HCT116 (cell line): ENCODE measurements at regions not wholly inside any gene's neighbourhood (a gene's known extent, or its start where the extent isn't known, plus 50 kb on each side); places are given as distances from the start of the nearest gene placed in this dataset.

ENCODE experiments used
- ATAC-seq: fragments of 200-7000 bp; cut with Tn5 transposase; 2 replicates; pipeline ENCODE4 v1.9.1; 2020; ENCODE audit warnings: mild to moderate bottlenecking, moderate library complexity
- BruUV-seq: library from RNA; stranded (reverse); fragments of 400-500 nt; replicated peaks from 2 replicates; lab custom pipeline; 2021; lab: Mats Ljungman, UMichigan
- CTCF ChIA-PET: fragments of 300-600 bp; sonication (Branson Sonifier 250); formaldehyde crosslinking; loops from one replicate; lab custom pipeline; 2021; ENCODE audit warnings: antibody characterized with exemption; lab: Charles Lee
- POLR2A ChIA-PET: fragments of 300-600, 350-600 bp; sonication (Branson Sonifier 250); formaldehyde crosslinking; loops from one replicate; lab custom pipeline; 2021; ENCODE audit warnings: antibody characterized with exemption; lab: Charles Lee
- RAD21 ChIA-PET, 2 experiments: fragments of 300-600 bp; sonication (Branson Sonifier 250); formaldehyde crosslinking; loops; one replicate each; lab custom pipeline; 2023; ENCODE audit warnings: low total read pairs in 2 of 2; ENCODE audit not compliant: uncharacterized antibody in 2 of 2, unreplicated experiment in 2 of 2, low non-redundant PET in 1 of 2; lab: Charles Lee
- DNase-seq: peaks from one replicate; pipeline ENCODE4 v3.0.0-alpha.2; 2010; ENCODE audit warnings: low read depth, low spot score
- H2AFZ ChIP-seq: fragments of 200-600 bp; shearing (Covaris generic), sonication (generic); 2 replicates; pipeline ENCODE4 v1.6.1; 2017; ENCODE audit warnings: low read depth, mixed run types, mixed read lengths, antibody characterized with exemption, low read length; ENCODE audit not compliant: poor library complexity, severe bottlenecking
- H3K27ac ChIP-seq: 2 replicates; pipeline ENCODE4 v1.5.1; 2012; ENCODE audit warnings: low read depth, low read length
- H3K27me3 ChIP-seq: fragments of 200-600 bp; sonication (generic); 2 replicates; pipeline ENCODE4 v1.6.1; 2016; ENCODE audit warnings: mixed run types, low read length, mixed read lengths; ENCODE audit not compliant: insufficient read depth
- H3K36me3 ChIP-seq, 2 experiments: fragments of 200-500 bp in 1 of 2; fragments of 200-600 bp in 1 of 2; sonication (Bioruptor generic) in 1 of 2; sonication (generic) in 1 of 2; 2 replicates each; pipeline versions ENCODE4 v1.5.1 to v1.6.1; 2014 to 2016; ENCODE audit warnings: low read length in 2 of 2, inconsistent platforms in 1 of 2, mixed read lengths in 1 of 2, mixed run types in 1 of 2; ENCODE audit not compliant: insufficient read depth in 2 of 2, control insufficient read depth in 1 of 2
- H3K4me1 ChIP-seq, 2 experiments: fragments of 200-600 bp in 1 of 2; sonication (generic) in 1 of 2; 2 replicates each; pipeline versions ENCODE4 v1.5.1 to v1.6.1; 2012 to 2017; ENCODE audit warnings: low read length in 2 of 2, inconsistent platforms in 1 of 2, mild to moderate bottlenecking in 1 of 2, mixed read lengths in 1 of 2, mixed run types in 1 of 2, moderate library complexity in 1 of 2; ENCODE audit not compliant: insufficient read depth in 2 of 2, control insufficient read depth in 1 of 2
- H3K4me2 ChIP-seq: fragments of 200-600 bp; sonication (generic); 2 replicates; pipeline ENCODE4 v1.6.1; 2017; ENCODE audit warnings: mixed run types, low read length, mixed read lengths
- H3K4me3 ChIP-seq, 2 experiments: fragments of 200-600 bp in 1 of 2; sonication (generic) in 1 of 2; replicated peaks in 1 of 2; 2 replicates each; pipeline ENCODE4 v1.5.1; 2011 to 2016; ENCODE audit warnings: low read length in 2 of 2, control low read depth in 1 of 2, low read depth in 1 of 2, mild to moderate bottlenecking in 1 of 2, mixed read lengths in 1 of 2, mixed run types in 1 of 2
- H3K79me2 ChIP-seq: fragments of 200-600 bp; sonication (generic); 2 replicates; pipeline ENCODE4 v1.6.1; 2017; ENCODE audit warnings: mild to moderate bottlenecking, mixed run types, low read length, moderate library complexity, mixed read lengths; ENCODE audit not compliant: insufficient read depth
- H3K9ac ChIP-seq: fragments of 200-600 bp; sonication (generic); 2 replicates; pipeline ENCODE4 v1.6.1; 2016; ENCODE audit warnings: low read length, mixed read lengths
- H3K9me2 ChIP-seq: fragments of 200-600 bp; sonication (generic), shearing (Covaris generic); 2 replicates; pipeline ENCODE4 v1.6.1; 2017; ENCODE audit warnings: mixed run types, mild to moderate bottlenecking, moderate library complexity; ENCODE audit not compliant: insufficient read depth
- H3K9me3 ChIP-seq, 2 experiments: fragments of 200-500 bp in 1 of 2; fragments of 200-600 bp in 1 of 2; sonication (Bioruptor generic) in 1 of 2; sonication (generic) in 1 of 2; 2 replicates each; pipeline ENCODE4 v1.6.1; 2014 to 2017; ENCODE audit warnings: low read length in 2 of 2, mixed read lengths in 2 of 2, inconsistent platforms in 1 of 2, low read depth in 1 of 2, mild to moderate bottlenecking in 1 of 2, mixed run types in 1 of 2, moderate library complexity in 1 of 2; ENCODE audit not compliant: control insufficient read depth in 1 of 2, insufficient read depth in 1 of 2
- H4K20me1 ChIP-seq: fragments of 200-600 bp; sonication (generic), shearing (Covaris generic); 2 replicates; pipeline ENCODE4 v1.6.1; 2017; ENCODE audit warnings: mixed run types, mild to moderate bottlenecking, moderate library complexity; ENCODE audit not compliant: insufficient read depth
- CBX3 ChIP-seq: IDR thresholded peaks from 2 replicates; pipeline ENCODE4 v1.6.1; 2012; ENCODE audit warnings: low read depth
- CEBPB ChIP-seq: IDR thresholded peaks from 2 replicates; pipeline ENCODE4 v1.6.1; 2012; ENCODE audit warnings: low read depth
- EZH2 ChIP-seq: fragments of 200-600 bp; sonication (generic); IDR thresholded peaks from 2 replicates; pipeline ENCODE4 v1.6.1; 2017; ENCODE audit warnings: antibody characterized with exemption, mixed run types
- JUND ChIP-seq: IDR thresholded peaks from 2 replicates; pipeline ENCODE4 v1.6.1; 2012
- POLR2AphosphoS5 ChIP-seq: IDR thresholded peaks from 2 replicates; pipeline ENCODE4 v1.6.1; 2011; ENCODE audit warnings: mild to moderate bottlenecking, low read depth, low read length, moderate library complexity
- SRF ChIP-seq: IDR thresholded peaks from 2 replicates; pipeline ENCODE4 v1.6.1; 2012; ENCODE audit warnings: low read depth
- YY1 ChIP-seq: IDR thresholded peaks from 2 replicates; pipeline ENCODE4 v1.6.1; 2011; ENCODE audit warnings: low read length, low read depth, moderate library complexity, mild to moderate bottlenecking; ENCODE audit not compliant: insufficient replicate concordance; ENCODE audit errors: extremely low read depth
- ZFX ChIP-seq: fragments of 450-650 bp; IDR thresholded peaks from 2 replicates; pipeline ENCODE4 v1.6.1; 2017
- intact Hi-C: fragments of 100-400 bp; cut with micrococcal nuclease; formaldehyde crosslinking; loops from 2 replicates; pipeline ENCODE4 v1.10.0; 2022
- TF ChIP-seq, protein P1 (sequence below): IDR thresholded peaks from 2 replicates; pipeline ENCODE4 v1.6.1; 2012; ENCODE audit warnings: low read depth
- TF ChIP-seq, protein P2 (sequence below): IDR thresholded peaks from 2 replicates; pipeline ENCODE4 v1.6.1; 2012
- TF ChIP-seq, protein P3 (sequence below): IDR thresholded peaks from 2 replicates; pipeline ENCODE4 v1.6.1; 2011; ENCODE audit warnings: mild to moderate bottlenecking, low read length, moderate library complexity; ENCODE audit not compliant: insufficient replicate concordance; ENCODE audit errors: extremely low read depth
- TF ChIP-seq, protein P4 (sequence below), 3 experiments: fragments of 200-600 bp in 1 of 3; sonication (generic) in 1 of 3; IDR thresholded peaks in 2 of 3; conservative IDR thresholded peaks in 1 of 3; 2 replicates each; pipeline ENCODE4 v1.5.1; 2012 to 2017; ENCODE audit warnings: low read depth in 2 of 3, low read length in 2 of 3, antibody characterized with exemption in 1 of 3, borderline replicate concordance in 1 of 3, control low read depth in 1 of 3, mild to moderate bottlenecking in 1 of 3, mixed read lengths in 1 of 3, mixed run types in 1 of 3, moderate library complexity in 1 of 3; ENCODE audit not compliant: insufficient read depth in 1 of 3
- TF ChIP-seq, protein P5 (sequence below): IDR thresholded peaks from 2 replicates; pipeline ENCODE4 v1.6.1; 2012

DNA sequence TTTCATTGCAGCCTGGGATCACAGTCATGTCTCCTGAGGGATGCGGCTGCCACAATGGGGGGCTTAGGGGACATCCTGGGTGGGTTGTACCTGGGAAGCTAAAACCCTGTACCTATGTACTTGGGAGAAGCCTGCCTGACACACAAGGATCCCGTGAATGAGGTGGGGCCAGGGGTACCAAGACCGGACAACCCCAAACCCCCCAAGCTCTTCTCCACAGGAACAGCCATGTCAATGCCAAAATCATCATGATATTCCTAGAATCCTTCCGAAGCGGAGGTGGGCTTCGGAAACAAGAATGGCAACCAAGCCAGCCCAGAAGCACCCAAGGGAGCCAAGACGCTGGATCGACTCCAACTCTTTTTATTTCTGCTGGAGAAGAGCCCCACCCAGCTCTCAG lies 260.3 kb upstream of the TCERG1L start:
- Histone ChIP-seq H3K27me3 (no peaks in the 10 kb centered on the region; the same call in 1 of the 2 replicates), H3K9me3 (no peaks in the 10 kb centered on the region), H3K9me2 (no peaks in the 10 kb centered on the region), H3K9ac (no peak overlapping the region), H3K4me3 (no peak overlapping the region), H3K79me2 (no peaks in the 10 kb centered on the region), H3K27ac (no peak overlapping the region), H2AFZ (no peak overlapping the region), H3K36me3 (no peaks in the 10 kb centered on the region), H3K4me2 (no peak overlapping the region), H3K4me1 (no peaks in the 10 kb centered on the region)
- ChIA-PET POLR2A (no interaction called here), RAD21 (no interaction called here), CTCF (no interaction called here)
- ATAC-seq (no peak), DNase-seq (no peak)
- TF ChIP-seq CBX3, result no peak
- TF ChIP-seq, protein P1, sequence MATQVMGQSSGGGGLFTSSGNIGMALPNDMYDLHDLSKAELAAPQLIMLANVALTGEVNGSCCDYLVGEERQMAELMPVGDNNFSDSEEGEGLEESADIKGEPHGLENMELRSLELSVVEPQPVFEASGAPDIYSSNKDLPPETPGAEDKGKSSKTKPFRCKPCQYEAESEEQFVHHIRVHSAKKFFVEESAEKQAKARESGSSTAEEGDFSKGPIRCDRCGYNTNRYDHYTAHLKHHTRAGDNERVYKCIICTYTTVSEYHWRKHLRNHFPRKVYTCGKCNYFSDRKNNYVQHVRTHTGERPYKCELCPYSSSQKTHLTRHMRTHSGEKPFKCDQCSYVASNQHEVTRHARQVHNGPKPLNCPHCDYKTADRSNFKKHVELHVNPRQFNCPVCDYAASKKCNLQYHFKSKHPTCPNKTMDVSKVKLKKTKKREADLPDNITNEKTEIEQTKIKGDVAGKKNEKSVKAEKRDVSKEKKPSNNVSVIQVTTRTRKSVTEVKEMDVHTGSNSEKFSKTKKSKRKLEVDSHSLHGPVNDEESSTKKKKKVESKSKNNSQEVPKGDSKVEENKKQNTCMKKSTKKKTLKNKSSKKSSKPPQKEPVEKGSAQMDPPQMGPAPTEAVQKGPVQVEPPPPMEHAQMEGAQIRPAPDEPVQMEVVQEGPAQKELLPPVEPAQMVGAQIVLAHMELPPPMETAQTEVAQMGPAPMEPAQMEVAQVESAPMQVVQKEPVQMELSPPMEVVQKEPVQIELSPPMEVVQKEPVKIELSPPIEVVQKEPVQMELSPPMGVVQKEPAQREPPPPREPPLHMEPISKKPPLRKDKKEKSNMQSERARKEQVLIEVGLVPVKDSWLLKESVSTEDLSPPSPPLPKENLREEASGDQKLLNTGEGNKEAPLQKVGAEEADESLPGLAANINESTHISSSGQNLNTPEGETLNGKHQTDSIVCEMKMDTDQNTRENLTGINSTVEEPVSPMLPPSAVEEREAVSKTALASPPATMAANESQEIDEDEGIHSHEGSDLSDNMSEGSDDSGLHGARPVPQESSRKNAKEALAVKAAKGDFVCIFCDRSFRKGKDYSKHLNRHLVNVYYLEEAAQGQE, result no peak
- TF ChIP-seq POLR2AphosphoS5, result no peak
- TF ChIP-seq, protein P2, sequence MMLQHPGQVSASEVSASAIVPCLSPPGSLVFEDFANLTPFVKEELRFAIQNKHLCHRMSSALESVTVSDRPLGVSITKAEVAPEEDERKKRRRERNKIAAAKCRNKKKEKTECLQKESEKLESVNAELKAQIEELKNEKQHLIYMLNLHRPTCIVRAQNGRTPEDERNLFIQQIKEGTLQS, result no peak
- TF ChIP-seq ZFX, result no peak
- TF ChIP-seq SRF, result no peak
- no peak for TF ChIP-seq EZH2
- TF ChIP-seq, protein P3, sequence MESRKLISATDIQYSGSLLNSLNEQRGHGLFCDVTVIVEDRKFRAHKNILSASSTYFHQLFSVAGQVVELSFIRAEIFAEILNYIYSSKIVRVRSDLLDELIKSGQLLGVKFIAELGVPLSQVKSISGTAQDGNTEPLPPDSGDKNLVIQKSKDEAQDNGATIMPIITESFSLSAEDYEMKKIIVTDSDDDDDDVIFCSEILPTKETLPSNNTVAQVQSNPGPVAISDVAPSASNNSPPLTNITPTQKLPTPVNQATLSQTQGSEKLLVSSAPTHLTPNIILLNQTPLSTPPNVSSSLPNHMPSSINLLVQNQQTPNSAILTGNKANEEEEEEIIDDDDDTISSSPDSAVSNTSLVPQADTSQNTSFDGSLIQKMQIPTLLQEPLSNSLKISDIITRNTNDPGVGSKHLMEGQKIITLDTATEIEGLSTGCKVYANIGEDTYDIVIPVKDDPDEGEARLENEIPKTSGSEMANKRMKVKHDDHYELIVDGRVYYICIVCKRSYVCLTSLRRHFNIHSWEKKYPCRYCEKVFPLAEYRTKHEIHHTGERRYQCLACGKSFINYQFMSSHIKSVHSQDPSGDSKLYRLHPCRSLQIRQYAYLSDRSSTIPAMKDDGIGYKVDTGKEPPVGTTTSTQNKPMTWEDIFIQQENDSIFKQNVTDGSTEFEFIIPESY, result no peak
- TF ChIP-seq, protein P4, sequence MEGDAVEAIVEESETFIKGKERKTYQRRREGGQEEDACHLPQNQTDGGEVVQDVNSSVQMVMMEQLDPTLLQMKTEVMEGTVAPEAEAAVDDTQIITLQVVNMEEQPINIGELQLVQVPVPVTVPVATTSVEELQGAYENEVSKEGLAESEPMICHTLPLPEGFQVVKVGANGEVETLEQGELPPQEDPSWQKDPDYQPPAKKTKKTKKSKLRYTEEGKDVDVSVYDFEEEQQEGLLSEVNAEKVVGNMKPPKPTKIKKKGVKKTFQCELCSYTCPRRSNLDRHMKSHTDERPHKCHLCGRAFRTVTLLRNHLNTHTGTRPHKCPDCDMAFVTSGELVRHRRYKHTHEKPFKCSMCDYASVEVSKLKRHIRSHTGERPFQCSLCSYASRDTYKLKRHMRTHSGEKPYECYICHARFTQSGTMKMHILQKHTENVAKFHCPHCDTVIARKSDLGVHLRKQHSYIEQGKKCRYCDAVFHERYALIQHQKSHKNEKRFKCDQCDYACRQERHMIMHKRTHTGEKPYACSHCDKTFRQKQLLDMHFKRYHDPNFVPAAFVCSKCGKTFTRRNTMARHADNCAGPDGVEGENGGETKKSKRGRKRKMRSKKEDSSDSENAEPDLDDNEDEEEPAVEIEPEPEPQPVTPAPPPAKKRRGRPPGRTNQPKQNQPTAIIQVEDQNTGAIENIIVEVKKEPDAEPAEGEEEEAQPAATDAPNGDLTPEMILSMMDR (IDR thresholded peaks at IDR 0.05 in 2 of 3, conservative IDR thresholded peaks at IDR 0.05 in 1 of 3; ENCODE audit: borderline replicate concordance in 1 of 3, insufficient read depth in 1 of 3, low read depth in 2 of 3, low read length in 2 of 3), result no peak
- no peak for TF ChIP-seq CEBPB
- TF ChIP-seq JUND, result no peak
- TF ChIP-seq, protein P5, sequence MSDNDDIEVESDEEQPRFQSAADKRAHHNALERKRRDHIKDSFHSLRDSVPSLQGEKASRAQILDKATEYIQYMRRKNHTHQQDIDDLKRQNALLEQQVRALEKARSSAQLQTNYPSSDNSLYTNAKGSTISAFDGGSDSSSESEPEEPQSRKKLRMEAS, result no peak
- no peak for TF ChIP-seq YY1
- TF ChIP-seq, all 23 proteins: peak for 0
- H4K20me1 ChIP-seq, result no peaks in the 10 kb centered on the region
- intact Hi-C loops, result no loop called here
- no TSS peak for BruUV-seq
